CMK (cell line): ENCODE measurements at regions not wholly inside any gene's neighbourhood (a gene's known extent, or its start where the extent isn't known, plus 50 kb on each side); places are given as distances from the start of the nearest gene placed in this dataset.
A peak's percentile ranks its signal among the peaks of the same experiment; 100 is the strongest.
"Not testable (repeated sequence)": the region's sequence is repeated elsewhere in the genome, so short reads cannot be mapped to it uniquely, and the experiment has no call there.

Source experiments
- DNase-seq: peaks from one replicate; pipeline ENCODE4 v3.0.0-alpha.2; 2010; ENCODE audit warnings: low read depth

DNA sequence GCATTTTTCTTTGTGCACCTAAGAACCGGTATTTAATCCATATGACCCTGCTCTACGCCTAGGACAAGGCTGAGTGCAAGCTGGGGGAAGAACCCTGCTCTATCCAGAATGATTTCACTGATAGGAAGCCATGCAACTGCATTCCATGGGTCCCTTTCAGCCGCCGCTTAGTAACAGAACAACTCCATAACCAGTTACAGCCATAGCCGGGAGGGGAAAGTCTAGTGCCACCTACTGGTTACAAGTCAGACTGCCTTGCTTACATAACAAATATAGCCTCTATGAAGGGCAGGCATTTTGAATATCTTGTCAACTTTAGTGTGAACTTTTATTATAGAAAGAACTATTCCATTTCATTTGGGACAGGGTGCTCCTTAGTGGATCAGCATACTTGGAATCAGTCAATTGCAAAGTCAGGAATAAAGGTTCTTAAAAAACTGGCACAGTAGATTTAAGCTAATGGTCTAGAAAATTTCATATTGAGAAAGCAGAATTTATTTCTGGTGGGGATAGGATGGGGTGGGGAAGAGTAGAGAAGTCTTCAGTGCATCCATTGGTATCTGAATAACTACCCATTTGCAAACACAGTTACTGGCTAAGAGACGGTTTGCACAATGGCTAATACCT is 521.7 kb downstream of the ADRA2A start:
- peak; percentile 17 for DNase-seq

DNA sequence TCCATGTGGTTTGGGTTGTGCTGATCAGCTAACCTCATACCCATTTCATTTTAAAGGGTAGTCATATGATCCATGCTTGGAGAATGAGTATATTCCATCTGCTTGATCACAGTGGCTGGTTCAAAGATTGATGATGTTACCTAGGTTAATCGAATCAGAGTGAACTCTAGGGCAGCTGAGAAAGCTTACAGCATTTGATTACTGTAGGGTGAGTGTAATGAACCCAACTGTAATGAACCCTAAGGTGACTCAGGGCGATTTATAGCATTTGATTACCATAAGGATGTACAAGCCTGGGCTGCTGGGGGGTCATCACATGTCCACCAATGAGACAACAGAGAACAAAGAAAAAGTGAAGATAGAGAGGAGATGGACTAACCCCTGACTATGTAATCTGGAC is 523.1 kb downstream of the ADRA2A start:
- DNase-seq = no peak

DNA sequence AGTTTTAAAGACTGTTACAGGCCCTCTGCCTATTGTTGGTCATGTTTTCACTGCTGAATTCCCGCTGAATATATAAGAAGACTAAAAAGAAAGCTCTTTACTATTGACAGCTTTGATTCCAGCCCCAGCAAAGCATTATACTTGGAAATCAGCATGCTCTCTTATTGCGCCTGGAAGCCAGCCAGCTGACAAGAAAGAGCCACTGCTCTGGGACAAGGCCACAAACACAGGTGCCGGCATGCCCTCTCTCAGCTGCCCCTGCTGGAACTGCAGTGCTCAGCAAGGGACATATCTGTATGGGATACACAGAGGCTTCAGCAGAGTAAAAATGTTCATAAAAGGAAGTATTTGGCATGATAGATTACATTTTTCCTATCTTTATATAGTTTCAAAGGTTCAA is 523.9 kb downstream of the ADRA2A start:
- DNase-seq = no peak

DNA sequence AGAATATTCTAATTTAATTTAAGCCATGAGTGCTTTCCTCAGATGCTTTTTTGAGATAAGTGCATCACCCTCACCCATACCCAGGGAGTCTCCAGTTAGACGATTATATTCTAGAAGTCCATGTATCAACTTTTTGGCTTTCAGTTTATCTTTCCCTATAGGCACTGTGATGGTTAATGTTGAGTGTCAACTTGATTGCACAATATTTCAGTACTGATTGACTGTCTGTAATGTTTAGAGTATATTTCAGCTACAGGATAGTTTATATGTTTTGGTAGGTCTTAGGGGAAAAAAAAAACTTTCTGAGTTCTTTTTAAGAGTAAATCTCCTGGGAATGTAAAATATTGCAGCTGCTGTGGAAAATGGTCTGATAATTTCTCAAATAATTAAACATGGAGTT is 535.4 kb downstream of the ADRA2A start:
- no peak for DNase-seq

DNA sequence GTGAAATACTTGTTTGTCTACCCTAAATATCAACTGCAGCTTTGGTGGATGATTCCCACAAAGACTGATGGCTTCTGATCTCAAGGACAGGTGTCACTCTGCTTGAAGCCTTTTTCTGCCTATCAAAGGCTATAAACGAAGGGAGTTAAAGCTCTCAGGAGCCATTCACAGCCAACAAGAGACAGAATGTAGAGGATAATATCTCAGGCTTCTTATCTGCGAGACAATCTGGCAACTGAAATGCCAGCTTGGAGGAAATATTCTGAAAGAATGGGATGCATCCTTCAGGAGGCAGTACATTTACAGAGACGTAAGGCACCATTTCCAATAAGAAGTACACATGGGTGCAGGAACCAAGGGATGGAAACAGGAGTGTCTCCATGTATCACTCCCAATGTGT is 549.4 kb downstream of the GPAM start:
- DNase-seq = no peak

DNA sequence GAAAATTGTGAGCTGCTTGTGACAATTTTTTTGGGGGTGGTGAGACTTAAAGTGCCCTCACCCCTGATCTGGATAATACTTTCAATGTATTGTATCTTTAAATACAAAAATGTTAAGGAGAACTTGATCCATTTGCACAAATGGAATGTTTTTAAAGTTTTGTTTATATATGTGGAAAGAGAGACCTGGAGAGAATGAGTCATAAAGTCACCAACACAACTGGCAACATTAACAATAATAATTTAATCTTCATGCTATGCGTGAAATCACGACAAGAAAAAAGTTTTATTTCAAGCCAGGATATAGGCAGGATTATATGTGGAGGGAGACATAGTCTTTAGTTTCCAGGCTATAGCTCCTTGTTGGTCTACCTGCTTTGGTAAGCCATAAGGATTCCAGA is 537.5 kb downstream of the GPAM start:
- DNase-seq = no peak

DNA sequence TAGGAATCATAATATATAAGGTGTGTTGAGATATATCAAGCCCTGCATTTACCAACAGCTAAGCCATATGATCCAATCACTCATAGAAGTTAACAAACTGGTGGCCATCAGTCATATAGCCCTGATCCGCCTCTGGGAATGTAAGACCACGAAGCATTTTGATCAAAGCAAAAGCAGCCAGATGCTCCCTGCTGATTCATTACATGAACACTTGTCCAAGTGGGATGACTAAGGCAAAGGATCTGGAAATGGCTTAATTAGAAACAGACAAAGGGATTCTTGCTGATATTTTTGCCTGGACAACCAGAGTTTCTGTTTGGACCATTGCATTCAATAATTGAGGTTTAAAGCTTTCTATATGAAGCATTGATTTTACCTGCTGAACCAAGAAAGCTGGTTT is 535.5 kb downstream of the GPAM start:
- DNase-seq = no peak

DNA sequence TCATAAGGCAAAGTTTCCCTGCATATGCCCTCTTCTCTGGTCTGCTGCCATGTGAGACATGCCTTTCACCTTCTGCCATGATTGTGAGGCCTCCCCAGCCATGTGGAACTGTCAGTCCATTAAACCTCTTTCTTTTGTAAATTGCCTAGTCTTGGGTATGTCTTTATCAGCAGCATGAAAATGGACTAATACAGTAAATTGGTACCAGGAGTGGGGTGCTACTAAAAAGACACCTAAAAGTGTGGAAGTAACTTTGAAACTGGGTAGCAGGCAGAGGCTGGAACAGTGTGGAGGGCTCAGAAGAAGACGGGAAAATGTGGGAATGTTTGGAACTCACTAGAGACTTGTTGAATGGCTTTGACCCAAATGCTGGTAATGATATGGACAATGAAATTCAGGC is 534.5 kb downstream of the GPAM start:
- DNase-seq = not testable (repeated sequence)

DNA sequence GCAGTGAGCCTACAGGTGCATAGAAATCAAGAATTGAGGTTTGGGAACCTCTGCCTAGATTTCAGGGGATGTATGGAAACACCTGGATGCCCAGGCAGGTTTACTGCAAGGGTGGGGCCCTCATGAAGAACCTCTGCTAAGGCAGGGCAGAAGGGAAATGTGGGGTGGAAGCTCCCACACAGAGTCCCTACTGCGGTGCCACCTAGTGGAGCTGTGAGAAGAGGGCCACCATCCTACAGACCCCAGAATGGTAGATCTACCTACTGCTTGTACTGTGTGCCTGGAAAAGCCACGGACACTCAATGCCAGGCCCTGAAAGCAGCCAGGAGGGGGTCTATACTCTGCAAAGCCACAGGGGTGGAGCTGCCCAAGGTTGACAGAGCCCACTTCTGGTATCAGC is 533.5 kb downstream of the GPAM start:
- DNase-seq = no peak

DNA sequence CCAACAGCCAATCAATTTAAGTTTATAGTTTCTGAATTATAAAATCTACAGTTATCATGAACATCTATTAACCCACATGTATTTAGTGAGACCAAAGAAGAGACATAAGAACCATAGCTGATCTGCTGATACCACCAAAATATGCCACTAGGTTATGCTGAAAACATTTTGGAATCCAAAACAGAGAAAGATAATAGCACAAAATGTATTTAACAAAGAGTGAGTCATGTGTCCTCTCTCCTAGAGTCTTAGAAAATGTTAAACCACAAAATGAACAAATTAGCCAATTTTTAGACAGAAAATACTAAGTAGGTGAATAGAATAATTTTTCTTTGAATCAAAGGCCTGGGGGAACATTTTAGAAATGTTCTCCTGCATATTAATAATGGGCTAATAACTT is 527.5 kb downstream of the GPAM start:
- DNase-seq = no peak

DNA sequence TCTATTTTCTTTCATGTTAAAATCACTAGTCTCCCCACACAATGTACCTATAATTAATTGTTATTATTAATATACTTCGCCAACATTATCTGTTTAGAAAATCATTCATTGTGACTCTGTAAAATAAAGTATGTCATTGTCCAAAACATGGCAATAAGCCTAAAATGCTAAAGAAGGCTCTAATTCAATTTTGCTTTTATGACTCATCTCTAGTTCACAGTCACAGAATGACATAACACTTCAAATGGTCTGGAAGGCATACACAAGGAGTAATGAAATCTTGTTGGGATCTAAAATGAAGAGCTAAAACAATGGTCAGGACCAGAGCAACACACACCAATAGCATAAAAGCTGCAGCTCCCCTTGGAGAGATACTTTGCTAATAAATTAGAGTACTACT is 505.8 kb downstream of the GPAM start:
- no peak for DNase-seq

DNA sequence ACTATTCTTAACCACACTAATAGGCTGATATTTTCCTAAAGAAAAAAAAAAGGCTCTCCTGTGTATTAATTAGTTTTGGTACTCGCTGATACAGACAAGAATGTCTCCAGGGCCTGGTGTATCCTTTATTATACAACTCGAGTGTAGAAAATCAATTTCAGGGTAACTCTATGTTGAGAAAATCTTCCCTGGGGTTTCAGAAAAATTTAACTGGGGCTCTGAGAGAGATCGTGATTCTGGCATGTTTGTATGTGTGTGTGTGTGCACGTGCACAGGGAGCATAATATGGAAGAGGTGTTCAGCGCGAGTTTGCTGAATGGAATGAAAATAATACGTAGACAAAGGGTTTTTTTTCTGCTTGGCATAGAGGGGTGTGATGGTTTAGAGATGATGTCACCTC is 496.8 kb downstream of the GPAM start:
- no peak for DNase-seq

DNA sequence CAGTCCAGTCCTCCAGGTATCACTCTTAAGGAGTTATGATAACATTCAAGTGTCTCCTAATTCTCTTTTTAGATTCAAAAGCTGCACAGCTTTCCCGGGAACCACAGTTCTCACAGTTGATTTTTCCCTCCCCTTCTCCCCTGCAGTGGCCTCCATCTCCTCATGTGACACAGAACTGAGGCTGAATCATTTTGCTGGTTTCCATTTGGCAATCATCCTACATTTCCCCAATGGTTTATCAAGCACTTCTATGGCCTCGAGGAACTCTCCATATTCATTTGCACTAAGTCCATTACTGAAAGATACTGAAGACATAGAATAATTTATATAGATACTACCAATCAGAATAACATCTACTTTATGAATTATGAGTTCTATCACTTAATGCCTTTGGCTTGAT is 484.9 kb downstream of the GPAM start:
- DNase-seq = no peak

DNA sequence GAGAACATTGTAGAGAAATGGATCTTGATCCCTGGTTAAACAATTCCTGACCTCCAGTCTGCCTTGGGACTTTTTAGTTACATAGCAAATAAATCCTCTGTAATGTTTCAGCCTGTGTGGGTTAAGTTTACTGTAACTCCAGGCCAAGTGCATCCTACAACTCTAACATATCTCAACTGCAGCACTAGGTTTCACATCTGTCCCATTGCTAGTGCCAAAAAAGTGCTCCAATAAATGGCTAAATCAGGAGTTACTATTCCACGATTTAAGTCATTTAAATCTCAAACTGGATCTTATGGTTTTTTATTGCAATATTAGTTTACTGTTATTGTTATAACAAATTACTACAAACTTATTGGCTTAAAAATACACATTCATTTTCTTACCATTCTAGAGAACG is 479.6 kb downstream of the GPAM start:
- DNase-seq = no peak

DNA sequence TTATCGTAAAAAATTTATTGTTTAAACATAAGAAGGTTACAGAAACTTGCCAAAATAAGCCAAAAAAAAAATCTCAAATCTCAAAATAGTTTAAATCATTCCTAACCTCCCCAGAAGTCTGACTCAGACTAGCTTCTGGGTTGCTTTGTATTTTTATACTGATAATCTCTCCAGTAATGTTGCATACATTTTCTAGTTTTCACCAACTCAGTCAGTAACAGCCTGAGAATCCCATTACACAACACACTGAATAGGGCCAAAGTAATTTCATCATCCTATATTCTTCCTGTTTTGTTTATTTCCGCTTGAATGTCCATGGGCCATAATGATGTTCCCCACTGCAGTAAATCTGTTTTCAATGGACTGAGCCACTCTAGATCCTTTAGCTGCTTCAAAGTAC is 478.5 kb downstream of the GPAM start:
- DNase-seq = no peak

DNA sequence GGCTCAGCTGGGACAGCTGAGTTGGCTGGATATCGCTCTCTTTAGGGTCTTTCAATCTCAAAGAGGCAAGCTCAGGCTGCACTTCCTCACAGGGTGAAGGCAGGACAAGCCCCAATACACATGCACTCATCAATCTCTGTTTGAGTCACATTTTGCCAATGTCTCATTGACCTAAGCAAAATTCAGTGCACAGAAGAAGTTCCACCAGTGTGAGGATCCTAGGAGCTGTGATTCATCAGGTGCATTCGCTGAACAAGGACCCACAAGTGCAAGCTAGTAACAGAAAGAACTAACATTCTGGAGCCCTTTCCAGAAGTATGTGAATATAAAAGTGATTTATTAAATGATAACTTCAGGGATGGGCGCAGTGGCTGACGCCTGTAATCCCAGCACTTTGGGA is 477.2 kb downstream of the GPAM start:
- DNase-seq = no peak

DNA sequence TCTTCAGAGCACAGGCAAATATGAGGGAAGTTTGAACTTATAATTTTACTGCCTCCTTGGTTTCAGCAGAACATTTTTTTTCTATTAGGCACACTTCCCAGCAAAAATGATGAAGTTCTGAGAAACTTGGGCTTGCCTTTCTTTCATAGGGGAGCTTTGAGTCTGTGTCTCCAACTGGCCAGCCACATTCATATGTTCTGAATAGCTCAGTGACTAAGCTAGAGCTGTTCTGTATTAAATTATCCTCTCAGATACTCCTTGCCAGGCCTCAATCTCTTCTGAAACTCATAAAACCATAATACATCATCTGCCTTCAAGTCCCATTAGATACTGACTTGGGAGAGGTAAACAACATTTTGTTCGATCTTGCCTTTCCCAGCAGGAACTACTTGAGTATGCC is 476.5 kb downstream of the GPAM start:
- DNase-seq = no peak

DNA sequence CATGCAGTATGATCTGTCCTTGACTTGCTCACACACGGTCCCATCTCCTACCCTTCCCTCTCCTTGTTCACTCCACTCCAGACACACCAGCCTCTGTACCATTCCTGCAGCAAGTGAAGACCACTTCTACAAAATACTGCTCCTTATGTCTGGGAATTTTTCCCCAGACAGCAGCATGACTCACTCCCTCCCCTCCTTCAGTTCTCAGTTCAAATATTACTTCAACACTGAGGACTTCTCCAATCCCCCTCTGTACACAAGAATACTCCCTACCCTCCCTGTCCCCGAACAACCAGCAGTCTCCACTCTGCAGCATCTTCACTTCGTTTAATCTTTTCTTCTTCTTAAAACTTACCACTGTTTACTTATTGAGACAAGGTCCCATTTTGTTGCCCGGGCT is 474.0 kb downstream of the GPAM start:
- DNase-seq = no peak

DNA sequence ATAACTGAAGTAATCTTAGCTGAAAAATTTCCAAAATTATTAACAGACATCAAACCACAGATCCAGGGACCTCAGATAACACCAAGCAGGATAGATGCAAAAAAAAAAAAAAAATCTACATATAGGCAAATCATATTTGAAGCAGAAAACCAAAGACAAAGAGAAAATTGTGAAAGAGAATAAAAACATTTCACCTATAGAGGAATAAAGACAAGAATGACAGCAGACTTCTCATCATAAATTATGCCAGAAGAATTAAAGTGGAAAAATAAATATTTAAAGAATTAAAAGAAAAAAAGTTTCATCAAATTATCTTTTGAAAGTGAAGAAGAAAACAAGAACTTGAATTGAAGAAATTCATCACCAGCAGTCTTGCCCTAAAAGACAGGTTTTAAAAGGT is 467.5 kb downstream of the GPAM start:
- DNase-seq = no peak

DNA sequence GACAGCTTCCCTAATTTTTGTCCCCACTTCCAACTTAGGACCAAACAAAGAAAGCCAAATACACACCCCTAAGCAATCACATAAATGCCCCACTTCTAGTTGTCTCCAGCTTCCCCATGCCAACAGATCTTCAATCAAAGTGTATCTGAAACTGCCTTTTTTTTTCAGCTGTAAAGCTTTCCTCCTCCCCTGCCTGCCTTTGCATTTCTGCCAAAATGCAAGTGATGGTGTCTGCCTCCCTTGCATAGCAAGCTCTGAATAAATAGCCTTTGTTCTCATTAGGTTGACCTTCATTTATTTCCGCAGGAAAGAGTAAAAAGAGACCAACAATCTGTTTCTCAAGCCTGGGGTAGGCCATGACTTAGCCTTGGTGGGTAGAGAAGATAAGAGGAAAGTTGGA is 459.4 kb downstream of the GPAM start:
- no peak for DNase-seq

DNA sequence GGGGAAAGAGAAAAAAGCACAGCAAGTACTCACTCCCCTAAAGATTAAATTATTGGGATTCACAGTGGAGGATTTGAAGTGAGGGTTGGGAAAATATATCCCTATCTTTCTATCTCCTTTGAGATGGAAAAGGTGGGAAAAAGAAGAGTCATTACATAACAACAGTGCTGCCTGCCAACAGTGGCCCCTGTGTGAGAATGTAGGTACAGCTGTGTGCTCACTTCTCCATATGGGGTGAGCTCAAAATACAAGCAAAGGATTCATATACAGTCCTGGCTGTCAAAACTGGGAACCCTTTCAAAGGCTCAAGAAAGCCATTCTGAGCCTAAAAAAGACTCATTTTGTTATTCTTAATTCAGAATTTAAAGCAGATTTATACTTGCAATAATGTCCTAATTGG is 458.5 kb downstream of the GPAM start:
- DNase-seq = no peak

DNA sequence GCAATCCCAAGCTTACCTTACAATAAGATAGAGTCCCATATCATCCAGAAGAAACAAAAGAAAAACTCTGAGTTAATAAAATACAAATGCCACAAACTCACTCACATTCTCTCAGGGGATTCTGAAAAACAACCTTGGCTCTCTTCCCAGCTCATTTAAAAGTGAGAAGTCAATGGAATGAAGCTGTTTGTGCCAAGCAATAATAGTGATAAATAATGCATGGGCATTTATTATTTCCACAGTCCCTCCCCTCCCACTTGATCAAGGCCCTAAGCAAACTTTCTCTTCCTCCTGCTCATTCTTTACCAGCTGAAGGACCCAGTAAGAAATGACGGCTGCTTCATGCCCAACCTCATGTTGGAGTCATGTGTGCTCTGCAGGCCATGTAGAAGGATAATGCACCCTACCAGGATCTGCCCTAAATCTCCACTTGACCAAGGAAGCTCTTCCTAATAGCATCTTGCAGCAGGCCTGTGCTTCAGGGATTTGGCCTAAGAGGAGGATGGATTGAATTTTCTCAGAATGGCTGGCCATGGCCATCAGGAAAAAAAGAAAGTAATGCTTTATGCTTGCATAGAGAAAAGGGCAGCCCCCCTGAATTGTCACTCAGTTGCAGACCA is 451.3 kb downstream of the GPAM start:
- no peak for DNase-seq

DNA sequence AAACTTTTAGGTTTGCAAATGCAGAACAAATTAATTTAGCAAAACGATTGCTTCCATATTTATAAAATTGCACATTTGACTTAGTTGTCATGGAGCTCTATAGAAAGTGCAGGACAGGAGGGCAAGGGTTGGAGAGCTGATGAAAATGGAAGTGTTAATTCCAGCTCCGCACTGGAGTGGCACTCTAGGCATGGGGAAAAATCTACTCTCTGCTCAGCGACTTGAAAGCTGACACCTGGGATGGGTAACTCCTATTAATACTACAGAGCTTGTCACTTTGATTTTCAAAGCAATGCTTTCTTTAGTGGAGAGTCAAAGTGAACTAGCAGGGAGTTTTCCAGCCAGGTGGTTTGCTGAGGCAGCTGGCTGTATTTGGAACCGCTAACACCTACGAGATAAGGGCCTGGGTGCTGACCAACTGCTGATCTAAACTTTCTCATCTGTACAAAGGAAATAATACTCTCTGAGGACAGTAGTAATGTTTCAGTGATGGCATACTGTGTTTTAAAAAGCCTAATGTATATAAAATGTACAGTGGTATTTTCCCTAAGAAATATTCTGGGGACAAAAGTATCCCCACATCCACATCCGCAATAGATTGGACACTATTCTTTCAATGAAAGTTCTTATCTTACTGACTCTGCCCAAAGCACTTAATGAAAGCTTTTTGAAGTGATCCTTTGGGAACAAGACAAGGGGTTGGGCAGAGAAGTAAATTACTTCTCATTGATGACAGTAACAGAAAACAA is 444.3 kb downstream of the GPAM start:
- DNase-seq = no peak

DNA sequence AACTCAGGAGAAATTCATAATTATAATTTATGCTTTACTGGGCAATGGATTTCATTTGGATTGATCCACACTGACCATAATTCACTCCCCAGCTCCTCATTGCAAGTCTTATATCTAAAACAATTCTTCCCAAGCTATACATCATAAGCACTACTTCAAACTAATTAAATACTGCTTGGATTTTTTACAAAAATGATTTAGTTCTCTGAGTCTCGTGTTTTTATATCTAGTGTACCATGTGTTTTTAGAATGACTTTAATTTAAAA is 443.8 kb downstream of the GPAM start:
- DNase-seq = no peak
